SU-DHL-6 (cell line): ENCODE measurements at regions not wholly inside any gene's neighbourhood (a gene's known extent, or its start where the extent isn't known, plus 50 kb on each side); places are given as distances from the start of the nearest gene placed in this dataset.

Experiments used
- H2AFZ ChIP-seq: fragments of 200-600 bp; sonication (generic); 2 replicates; pipeline ENCODE4 v1.6.1; 2014; ENCODE audit warnings: low read depth, mild to moderate bottlenecking, moderate library complexity, mixed read lengths, antibody characterized with exemption, low read length; ENCODE audit not compliant: severe bottlenecking
- H3F3A ChIP-seq: fragments of 200-600 bp; shearing (Covaris generic); 2 replicates; pipeline ENCODE4 v1.6.0; 2016; ENCODE audit warnings: antibody characterized with exemption, mild to moderate bottlenecking; ENCODE audit not compliant: insufficient read depth
- H3K27ac ChIP-seq: fragments of 200-600 bp; sonication (generic); 2 replicates; pipeline ENCODE4 v1.5.1; 2016; ENCODE audit warnings: low read depth, mild to moderate bottlenecking, low read length, moderate library complexity, mixed read lengths
- H3K27me3 ChIP-seq: fragments of 200-600 bp; sonication (generic), shearing (Covaris generic); 2 replicates; pipeline ENCODE4 v1.6.0; 2014; ENCODE audit warnings: mild to moderate bottlenecking, low read length
- H3K36me3 ChIP-seq: fragments of 200-600 bp; sonication (generic); 2 replicates; pipeline ENCODE4 v1.6.1; 2014; ENCODE audit warnings: mild to moderate bottlenecking, low read length, mixed read lengths
- H3K4me2 ChIP-seq: fragments of 300-600, 200-600 bp; shearing (Covaris generic), sonication (generic); 2 replicates; pipeline ENCODE4 v1.6.0; 2014; ENCODE audit warnings: low read length, low read depth, mild to moderate bottlenecking; ENCODE audit not compliant: poor library complexity, severe bottlenecking
- H3K4me3 ChIP-seq: fragments of 200-600 bp; sonication (generic); 2 replicates; pipeline ENCODE4 v1.5.1; 2014; ENCODE audit warnings: antibody characterized with exemption, low read length, mild to moderate bottlenecking, mixed read lengths; ENCODE audit not compliant: insufficient read depth, poor library complexity, severe bottlenecking
- H3K79me2 ChIP-seq: fragments of 200-600 bp; sonication (generic); 2 replicates; pipeline ENCODE4 v1.6.1; 2014; ENCODE audit warnings: mild to moderate bottlenecking, low read length, moderate library complexity; ENCODE audit not compliant: insufficient read depth
- H3K9ac ChIP-seq: fragments of 200-600 bp; sonication (generic); 2 replicates; pipeline ENCODE4 v1.7.0; 2014; ENCODE audit warnings: mild to moderate bottlenecking, low read length
- H3K9me2 ChIP-seq: fragments of 200-600 bp; sonication (generic); replicated peaks from 2 replicates; pipeline ENCODE4 v1.6.1; 2014; ENCODE audit warnings: low read length; ENCODE audit not compliant: insufficient read depth
- H3K9me3 ChIP-seq: fragments of 200-600 bp; sonication (generic); 2 replicates; pipeline ENCODE4 v1.6.1; 2014; ENCODE audit warnings: low read length, mixed read lengths; ENCODE audit not compliant: insufficient read depth
- H4K20me1 ChIP-seq: fragments of 200-600 bp; sonication (generic); 2 replicates; pipeline ENCODE4 v1.6.1; 2014; ENCODE audit warnings: low read depth, mild to moderate bottlenecking, antibody characterized with exemption, low read length, moderate library complexity, mixed read lengths
- CTCF ChIP-seq: fragments of 200-600 bp; sonication (generic); IDR thresholded peaks from one replicate; pipeline ENCODE4 v1.5.1; 2017; ENCODE audit warnings: antibody characterized with exemption, mild to moderate bottlenecking, low read length, moderate library complexity; ENCODE audit not compliant: insufficient read depth, poor library complexity, severe bottlenecking
- EZH2phosphoT487 ChIP-seq: fragments of 200-600 bp; sonication (generic), shearing (Covaris generic); conservative IDR thresholded peaks from 2 replicates; pipeline ENCODE4 v1.6.1; 2018; ENCODE audit warnings: mild to moderate bottlenecking, antibody characterized with exemption, low read length, moderate library complexity, mixed read lengths

- Histone ChIP-seq H3K9ac (no peak overlapping the region), H3K27ac (no peak overlapping the region), H3F3A (no peaks in the 10 kb centered on the region), H3K4me3 (no peak overlapping the region), H3K4me2 (no peak overlapping the region), H3K9me3 (no peaks in the 10 kb centered on the region), H3K9me2 (no peaks in the 10 kb centered on the region), H2AFZ (no peak overlapping the region), H3K36me3 (no peaks in the 10 kb centered on the region), H3K27me3 (no peaks in the 10 kb centered on the region), H4K20me1 (no peaks in the 10 kb centered on the region), H3K79me2 (no peaks in the 10 kb centered on the region)
- TF ChIP-seq CTCF (no peak), EZH2phosphoT487 (no peak)
Observed at GRCh38 chr1:5744911-5745799, 247.1 kb downstream of the NPHP4 start.

- no peak overlapping the region for H3K4me2 ChIP-seq
Observed at GRCh38 chr1:5744341-5744740, 247.9 kb downstream of the NPHP4 start.

GRCh38 chr1:5743435-5744095 is 248.7 kb downstream of the NPHP4 start:
- no peak overlapping the region for H3K4me3 ChIP-seq
- no peaks in the 10 kb centered on the region for H4K20me1 ChIP-seq
- H3K27ac ChIP-seq, result no peak overlapping the region
- no peaks in the 10 kb centered on the region for H3K79me2 ChIP-seq
- H3K9me2 ChIP-seq, result no peaks in the 10 kb centered on the region
- H3K36me3 ChIP-seq, result no peaks in the 10 kb centered on the region
- no peak overlapping the region for H3K9ac ChIP-seq
- H3K27me3 ChIP-seq, result no peaks in the 10 kb centered on the region
- no peaks in the 10 kb centered on the region for H3K9me3 ChIP-seq
- H3F3A ChIP-seq, result no peaks in the 10 kb centered on the region
- H3K4me2 ChIP-seq, result no peak overlapping the region
- no peak overlapping the region for H2AFZ ChIP-seq
- TF ChIP-seq CTCF (no peak), EZH2phosphoT487 (no peak)

More at GRCh38 chr1:5744341-5744740, 247.9 kb downstream of the NPHP4 start:
- no peak for TF ChIP-seq CTCF
- TF ChIP-seq EZH2phosphoT487, result no peak
- no peak overlapping the region for H3K9ac ChIP-seq
- H3K9me3 ChIP-seq, result no peaks in the 10 kb centered on the region
- no peaks in the 10 kb centered on the region for H3K36me3 ChIP-seq
- H2AFZ ChIP-seq, result no peak overlapping the region
- no peaks in the 10 kb centered on the region for H3F3A ChIP-seq
- no peaks in the 10 kb centered on the region for H4K20me1 ChIP-seq
- H3K27me3 ChIP-seq, result no peaks in the 10 kb centered on the region
- no peaks in the 10 kb centered on the region for H3K79me2 ChIP-seq
- no peak overlapping the region for H3K4me3 ChIP-seq
- H3K27ac ChIP-seq, result no peak overlapping the region
- no peaks in the 10 kb centered on the region for H3K9me2 ChIP-seq
